ENCODE measurements at regions not wholly inside any gene's neighbourhood (a gene's known extent, or its start where the extent isn't known, plus 50 kb on each side); places are given as distances from the start of the nearest gene placed in this dataset.

DNA sequence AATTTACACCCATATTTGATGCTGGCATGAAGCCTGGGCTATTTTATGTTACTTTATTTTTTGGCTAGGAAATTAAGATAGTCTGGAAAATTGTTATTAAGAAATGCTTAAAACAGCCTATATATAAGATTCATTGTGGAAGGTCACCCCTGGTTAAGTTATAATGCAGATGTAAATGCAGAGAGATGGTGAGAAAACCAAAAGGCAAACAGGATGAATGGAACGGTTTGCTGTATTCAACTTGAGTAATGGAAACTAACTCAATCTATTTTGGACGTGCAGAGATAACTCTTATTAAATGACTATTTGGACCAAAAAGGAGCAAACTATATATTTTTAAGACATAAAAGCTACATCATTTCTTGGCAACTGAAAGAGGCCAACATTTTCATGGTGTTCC lies 446.3 kb upstream of the FRG1 start:
- TF ChIP-seq CTCF (IDR thresholded peaks at IDR 0.05; ENCODE audit: extremely low read depth, missing control alignments): no peak
- no peak for DNase-seq (ENCODE audit: low spot score)

DNA sequence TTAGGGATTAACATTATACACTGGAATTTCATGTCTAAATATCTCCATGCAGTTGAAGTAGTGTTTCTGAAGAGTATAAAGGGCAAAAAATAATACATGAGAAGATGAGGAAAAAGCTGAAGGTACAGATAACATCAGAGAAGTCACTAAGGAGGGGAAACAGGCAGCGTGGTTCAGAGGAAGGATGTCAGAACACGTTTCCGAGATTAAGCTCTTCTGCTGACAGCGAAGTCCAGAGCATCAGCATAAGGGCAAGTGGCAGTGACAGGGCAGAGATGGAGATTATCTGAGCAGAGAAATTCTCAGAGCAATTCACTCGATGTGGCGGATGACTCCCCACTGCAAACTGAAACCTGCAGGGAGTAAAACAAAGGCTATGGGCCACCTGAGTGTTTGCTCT lies 443.2 kb upstream of the FRG1 start:
- DNase-seq (ENCODE audit: low spot score): no peak
- no peak for TF ChIP-seq CTCF (IDR thresholded peaks at IDR 0.05; ENCODE audit: extremely low read depth, missing control alignments)

DNA sequence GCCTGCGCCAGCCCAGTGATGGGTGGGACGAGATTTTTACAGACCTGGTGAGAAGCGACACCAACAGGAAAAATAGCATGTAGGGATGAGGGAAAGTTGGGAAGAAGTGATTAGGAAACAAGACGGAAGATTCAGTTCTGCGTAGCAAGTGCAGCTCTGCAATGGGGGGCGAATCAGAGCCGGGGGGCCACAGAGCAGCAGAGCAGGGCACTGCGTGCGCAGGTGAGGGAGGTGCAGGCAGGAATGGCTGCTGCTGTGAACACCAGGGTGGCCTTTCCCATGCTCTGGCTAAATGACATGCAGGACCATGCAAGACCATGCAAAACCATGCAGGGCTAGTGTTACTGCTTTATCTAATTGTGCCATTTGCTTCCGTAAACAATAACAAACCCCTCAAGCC lies 442.7 kb upstream of the FRG1 start:
- DNase-seq (ENCODE audit: low spot score): no peak
- no peak for TF ChIP-seq CTCF (IDR thresholded peaks at IDR 0.05; ENCODE audit: extremely low read depth, missing control alignments)

- DNase-seq (ENCODE audit: low spot score): no peak
- TF ChIP-seq CTCF (IDR thresholded peaks at IDR 0.05; ENCODE audit: extremely low read depth, missing control alignments): no peak
Observed at GRCh38 chr4:189498457-189498856, 442.2 kb upstream of the FRG1 start.

DNA sequence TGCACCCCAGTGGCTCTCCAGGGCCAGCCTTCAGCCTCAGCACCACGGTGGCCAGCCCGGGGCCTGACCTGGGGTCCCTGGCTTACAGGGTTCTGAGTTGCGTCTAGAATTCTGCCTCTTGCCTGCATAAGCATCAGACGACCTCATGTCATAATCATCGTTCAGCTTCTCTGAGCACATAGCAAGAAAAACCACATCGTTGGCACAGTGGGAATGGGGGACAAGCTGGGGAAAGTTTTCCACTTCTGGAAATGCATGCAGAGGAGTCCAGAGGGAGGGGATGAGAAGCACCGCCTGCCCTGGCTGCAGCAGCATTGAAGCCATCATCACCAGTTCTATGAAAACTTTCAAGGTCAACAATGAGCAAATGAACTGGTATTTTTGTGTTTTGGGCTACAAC lies 441.0 kb upstream of the FRG1 start:
- no peak for TF ChIP-seq CTCF (IDR thresholded peaks at IDR 0.05; ENCODE audit: extremely low read depth, missing control alignments)
- DNase-seq (ENCODE audit: low spot score): no peak

DNA sequence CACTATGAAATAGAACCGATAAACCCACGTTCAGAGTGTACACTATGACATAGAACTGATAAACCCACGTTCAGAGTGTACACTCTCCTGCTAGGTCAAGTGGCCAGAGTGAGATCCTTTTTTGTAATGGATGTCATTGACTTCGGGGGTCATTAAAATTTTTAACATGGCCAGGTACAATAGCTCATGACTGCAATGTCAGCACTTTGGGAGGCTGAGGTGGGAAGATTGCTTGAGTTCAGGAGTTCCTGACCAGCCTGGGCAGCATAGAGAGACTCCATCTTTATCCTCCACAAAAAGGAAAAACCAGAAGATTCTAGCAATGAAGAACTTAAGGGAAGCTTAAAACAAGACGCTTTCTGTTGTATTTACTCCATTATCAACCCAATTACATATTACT lies 439.7 kb upstream of the FRG1 start:
- DNase-seq (ENCODE audit: low spot score): no peak
- TF ChIP-seq CTCF (IDR thresholded peaks at IDR 0.05; ENCODE audit: extremely low read depth, missing control alignments): no peak

GRCh38 chr4:189502841-189503435 lies 437.7 kb upstream of the FRG1 start:
- TF ChIP-seq CTCF (IDR thresholded peaks at IDR 0.05; ENCODE audit: extremely low read depth, missing control alignments): no peak
- DNase-seq (ENCODE audit: low spot score): no peak
